Activated CD4-positive, alpha-beta T cell treated with anti-CD3 and anti-CD28 coated beads, Interleukin-2, amount 50 U/mL, for 1 hour (primary cell): ENCODE measurements at regions not wholly inside any gene's neighbourhood (a gene's known extent, or its start where the extent isn't known, plus 50 kb on each side); places are given as distances from the start of the nearest gene placed in this dataset.
"Not testable (repeated sequence)": the region's sequence is repeated elsewhere in the genome, so short reads cannot be mapped to it uniquely, and the experiment has no call there.

Experiments used
- DNase-seq: peaks from one replicate; pipeline ENCODE4 v3.0.0-alpha.2; 2020

DNA sequence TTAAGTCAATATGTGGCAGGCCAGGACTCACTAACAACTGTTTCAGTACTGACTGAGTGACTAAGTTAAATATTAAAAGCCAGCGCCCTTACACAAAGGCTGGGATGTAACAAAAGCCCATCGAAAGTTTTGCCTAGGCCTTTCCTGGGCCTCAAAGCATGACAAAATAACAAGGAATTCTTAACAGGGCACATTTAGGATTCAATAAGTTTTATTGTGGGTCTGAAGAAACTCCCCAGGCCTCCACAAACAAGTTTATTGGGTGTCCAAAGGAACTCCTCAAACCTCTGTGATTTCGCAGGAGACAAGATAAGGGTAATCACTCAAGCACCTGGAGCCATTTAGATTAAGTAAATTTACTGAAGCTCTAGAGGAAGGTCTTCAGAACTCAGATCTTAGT, 130.7 kb upstream of the SGCG start:
- no peak for DNase-seq

- not testable (repeated sequence) for DNase-seq
Measured at GRCh38 chr13:23053711-23054110, 127.1 kb upstream of the SGCG start.

GRCh38 chr13:23059173-23059572, 121.6 kb upstream of the SGCG start:
- DNase-seq = no peak

GRCh38 chr13:23060959-23061358, 119.8 kb upstream of the SGCG start:
- no peak for DNase-seq

GRCh38 chr13:23067129-23067528, 113.7 kb upstream of the SGCG start:
- no peak for DNase-seq

DNA sequence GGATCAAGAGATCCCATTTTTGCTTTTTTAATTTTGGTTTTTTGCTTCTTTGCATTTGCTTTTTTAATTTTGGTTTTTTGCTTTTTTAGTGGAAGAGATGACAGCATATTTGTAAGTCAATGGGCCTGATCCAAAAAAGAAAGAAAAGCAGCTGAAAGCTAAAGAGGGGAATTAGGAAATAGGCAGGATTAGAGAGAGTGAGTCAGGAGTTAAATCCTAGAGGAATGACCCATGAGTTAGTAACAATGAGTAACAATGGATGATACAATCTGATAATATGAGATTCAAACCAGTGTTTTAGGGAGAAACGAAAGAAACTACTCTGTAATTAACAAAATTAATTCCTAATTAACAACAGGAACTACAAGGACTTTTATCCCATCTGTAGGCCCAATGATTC, 111.2 kb upstream of the SGCG start:
- DNase-seq = no peak

- no peak for DNase-seq
Measured at GRCh38 chr13:23074075-23074828, 106.5 kb upstream of the SGCG start.

GRCh38 chr13:23081220-23081619, 99.6 kb upstream of the SGCG start:
- DNase-seq = no peak

DNA sequence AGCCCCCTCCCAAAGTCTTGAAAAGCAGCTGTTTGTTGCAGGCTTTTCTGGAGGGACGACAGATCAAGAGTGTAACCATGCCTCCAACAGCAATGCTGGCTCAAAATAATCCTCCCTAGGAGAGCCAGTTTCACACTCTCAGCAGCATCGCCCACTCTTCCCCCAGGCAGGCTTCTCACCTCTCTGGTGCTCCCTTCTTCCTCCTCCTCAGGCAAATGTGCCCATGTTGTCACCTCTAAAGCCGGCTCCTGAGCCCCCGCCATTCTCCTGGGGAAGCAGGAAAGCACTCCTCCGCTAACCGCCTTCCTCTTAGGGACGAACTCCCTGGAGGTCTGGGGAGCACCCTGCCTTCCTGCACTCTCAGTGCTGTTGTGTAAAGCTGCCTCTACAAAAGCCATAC, 98.9 kb upstream of the SGCG start:
- no peak for DNase-seq

DNA sequence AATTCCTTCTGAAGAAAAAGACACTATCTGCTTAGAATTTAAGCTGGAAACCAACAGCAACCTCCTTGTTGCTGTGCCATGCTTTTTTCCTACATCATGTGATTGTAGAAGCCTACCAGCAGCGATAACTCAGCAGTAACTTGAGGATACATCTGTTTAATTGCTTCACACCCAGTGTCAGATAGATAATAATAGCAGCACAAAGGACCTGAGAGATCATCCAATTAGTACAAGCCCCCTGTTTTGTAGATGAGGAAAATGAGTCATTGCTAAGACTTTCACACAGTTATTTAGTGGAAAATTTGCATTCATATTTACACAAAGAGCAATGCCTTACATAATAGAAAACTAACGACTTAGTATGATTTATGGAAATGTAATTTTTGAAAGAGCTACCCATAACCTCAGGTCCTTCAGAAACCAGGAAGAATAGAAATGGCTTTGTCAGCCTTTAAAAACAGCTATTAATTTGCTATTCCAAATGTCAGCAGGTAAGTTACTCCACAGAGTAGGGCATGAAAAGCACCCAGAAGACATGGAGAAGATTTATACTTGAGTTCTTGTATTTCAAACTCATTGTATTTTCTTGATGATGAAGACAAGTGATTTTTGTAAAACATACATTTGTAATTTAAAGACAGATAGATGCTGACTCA, 93.7 kb upstream of the SGCG start:
- DNase-seq = no peak

GRCh38 chr13:23087880-23088279, 92.9 kb upstream of the SGCG start:
- DNase-seq = no peak

GRCh38 chr13:23098161-23098907, 82.4 kb upstream of the SGCG start:
- no peak for DNase-seq

DNA sequence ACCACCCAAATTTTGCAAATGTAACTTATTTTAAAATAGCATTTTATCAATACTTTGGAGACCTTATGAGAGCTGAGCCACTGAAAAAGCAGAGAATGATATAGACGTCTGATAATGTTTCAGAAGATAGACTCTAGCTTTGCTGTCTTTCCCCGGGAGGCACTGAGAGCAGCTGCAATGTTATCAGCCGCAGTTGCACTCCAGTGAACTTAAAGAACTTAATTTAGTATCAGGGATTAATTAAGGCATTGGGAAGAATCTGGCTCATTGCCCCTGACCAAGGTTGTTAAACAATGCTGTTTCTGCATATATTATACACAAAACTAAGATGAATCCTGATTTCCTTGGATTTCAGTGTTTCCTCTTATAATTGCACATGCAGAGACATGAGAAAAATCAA, 75.7 kb upstream of the SGCG start:
- no peak for DNase-seq

GRCh38 chr13:23107665-23108064, 73.1 kb upstream of the SGCG start:
- no peak for DNase-seq

GRCh38 chr13:23119131-23119530, 61.6 kb upstream of the SGCG start:
- no peak for DNase-seq

- DNase-seq = not testable (repeated sequence)
Measured at GRCh38 chr13:23127540-23127939, 53.2 kb upstream of the SGCG start.

- DNase-seq = no peak
Measured at GRCh38 chr13:23129331-23129730, 51.4 kb upstream of the SGCG start.
